GM10266 (cell line): ENCODE measurements at regions not wholly inside any gene's neighbourhood (a gene's known extent, or its start where the extent isn't known, plus 50 kb on each side); places are given as distances from the start of the nearest gene placed in this dataset.

Experiments used
- DNase-seq: peaks from one replicate; pipeline ENCODE4 v3.0.0; 2012; ENCODE audit errors: extremely low spot score
- TF ChIP-seq, protein P1 (sequence below): IDR thresholded peaks from 2 replicates; pipeline ENCODE4 v1.5.1; 2012; ENCODE audit warnings: mild to moderate bottlenecking, low read depth; ENCODE audit not compliant: control insufficient read depth, insufficient read depth; ENCODE audit errors: missing control alignments

DNA sequence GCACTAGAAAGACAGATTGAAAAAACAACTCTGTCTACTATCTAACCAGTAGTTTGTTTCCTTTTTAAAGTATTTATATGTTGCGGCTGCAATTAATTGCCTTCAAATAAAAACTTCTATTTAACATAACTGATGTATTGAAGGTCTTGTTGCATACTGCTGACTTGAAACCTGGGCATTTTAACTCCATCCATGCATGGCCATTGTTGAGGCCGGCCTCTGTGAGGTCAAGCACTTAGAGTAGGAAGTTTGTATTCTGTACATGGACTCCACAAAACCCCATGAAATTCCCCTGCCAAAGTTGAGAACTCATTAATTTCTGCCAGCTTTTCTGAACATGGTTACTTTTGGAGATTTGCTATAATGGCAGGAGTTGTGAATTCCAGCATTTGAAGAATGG lies 150.6 kb downstream of the GAS1 start:
- TF ChIP-seq, protein P1, sequence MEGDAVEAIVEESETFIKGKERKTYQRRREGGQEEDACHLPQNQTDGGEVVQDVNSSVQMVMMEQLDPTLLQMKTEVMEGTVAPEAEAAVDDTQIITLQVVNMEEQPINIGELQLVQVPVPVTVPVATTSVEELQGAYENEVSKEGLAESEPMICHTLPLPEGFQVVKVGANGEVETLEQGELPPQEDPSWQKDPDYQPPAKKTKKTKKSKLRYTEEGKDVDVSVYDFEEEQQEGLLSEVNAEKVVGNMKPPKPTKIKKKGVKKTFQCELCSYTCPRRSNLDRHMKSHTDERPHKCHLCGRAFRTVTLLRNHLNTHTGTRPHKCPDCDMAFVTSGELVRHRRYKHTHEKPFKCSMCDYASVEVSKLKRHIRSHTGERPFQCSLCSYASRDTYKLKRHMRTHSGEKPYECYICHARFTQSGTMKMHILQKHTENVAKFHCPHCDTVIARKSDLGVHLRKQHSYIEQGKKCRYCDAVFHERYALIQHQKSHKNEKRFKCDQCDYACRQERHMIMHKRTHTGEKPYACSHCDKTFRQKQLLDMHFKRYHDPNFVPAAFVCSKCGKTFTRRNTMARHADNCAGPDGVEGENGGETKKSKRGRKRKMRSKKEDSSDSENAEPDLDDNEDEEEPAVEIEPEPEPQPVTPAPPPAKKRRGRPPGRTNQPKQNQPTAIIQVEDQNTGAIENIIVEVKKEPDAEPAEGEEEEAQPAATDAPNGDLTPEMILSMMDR = no peak
- DNase-seq = no peak

DNA sequence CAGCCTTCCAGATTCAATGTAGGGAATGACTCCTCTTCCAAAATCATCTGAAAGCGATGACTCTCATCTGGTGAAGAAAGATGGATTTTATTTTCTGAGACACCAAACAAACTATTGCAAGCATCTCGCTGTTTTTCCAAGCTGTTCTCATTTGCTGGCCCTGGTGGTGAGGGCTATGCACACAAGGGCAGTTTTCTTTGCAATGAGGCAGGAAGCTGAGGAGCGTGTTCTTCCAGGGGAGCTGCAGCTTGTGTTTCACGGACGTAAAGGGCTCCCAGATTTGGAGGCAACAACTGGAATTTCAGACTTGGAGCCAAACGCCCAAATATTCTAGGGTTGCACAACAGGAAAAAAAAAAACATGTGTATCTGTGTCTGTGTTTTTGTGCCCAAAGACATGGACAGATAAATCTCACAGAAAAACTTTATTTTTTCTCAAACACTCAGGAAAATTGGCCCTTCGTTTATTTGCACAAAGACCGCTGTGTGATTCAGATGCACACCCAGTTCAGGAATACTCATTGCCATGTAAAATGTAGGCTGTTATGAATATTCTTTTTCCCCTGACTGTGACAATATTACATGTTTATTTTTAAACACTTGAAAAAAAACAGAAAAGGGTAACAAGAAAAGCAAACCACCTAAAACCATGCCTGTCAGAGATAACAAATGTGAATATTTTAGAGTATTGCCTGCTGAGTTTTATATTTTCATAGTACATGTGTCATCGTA lies 151.3 kb downstream of the GAS1 start:
- TF ChIP-seq, protein P1 = no peak
- DNase-seq = no peak

DNA sequence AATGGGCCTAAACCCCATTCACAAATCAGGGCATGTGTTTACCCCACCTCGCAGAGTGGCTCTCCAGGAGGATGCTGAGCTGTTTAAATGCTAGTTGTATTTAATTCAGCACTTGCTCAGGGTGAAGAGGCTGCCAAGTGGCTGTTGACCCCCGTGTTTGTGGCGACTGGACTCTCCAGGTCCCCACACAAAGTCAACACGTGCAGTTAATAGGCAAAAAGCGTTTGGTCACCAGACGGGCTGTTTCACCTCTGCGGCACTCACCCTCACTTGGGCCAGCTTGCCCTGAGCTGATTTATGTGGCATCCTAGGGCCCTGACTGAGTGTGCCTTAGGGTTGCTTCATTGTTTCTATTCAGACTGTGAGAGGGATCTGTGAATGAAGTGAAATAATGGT lies 152.3 kb downstream of the GAS1 start:
- TF ChIP-seq, protein P1 = no peak
- no peak for DNase-seq

DNA sequence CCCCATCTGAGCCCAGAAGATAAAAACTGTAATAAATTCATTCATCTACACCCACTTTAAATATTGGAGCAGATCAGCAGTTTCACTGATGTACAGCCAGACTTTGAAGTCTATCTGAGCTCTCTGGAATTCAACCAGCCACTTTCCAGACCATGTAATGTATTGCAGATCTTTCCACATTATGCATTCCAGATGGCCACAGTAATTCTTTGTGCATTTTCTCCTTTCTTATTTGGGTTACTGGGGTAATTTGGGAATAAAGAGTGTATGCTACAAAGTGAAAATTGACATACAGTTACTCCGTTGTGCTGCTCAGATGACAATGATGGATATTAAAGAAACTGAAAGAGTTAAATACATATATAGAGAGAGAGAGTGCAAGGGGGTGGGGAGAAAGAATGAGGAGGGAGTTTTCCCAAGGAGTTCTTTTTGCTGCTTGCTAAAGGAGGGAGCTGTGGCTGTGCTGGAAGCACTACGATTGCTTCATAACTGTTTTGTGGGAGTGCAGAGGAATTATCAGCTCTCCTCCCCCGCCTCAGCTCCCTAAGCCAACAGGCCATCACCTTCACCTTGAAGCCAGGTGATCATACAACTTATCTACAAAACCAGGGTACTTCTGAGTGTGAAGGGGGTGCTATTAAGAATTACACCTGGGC lies 152.8 kb downstream of the GAS1 start:
- TF ChIP-seq, protein P1 = no peak
- no peak for DNase-seq

DNA sequence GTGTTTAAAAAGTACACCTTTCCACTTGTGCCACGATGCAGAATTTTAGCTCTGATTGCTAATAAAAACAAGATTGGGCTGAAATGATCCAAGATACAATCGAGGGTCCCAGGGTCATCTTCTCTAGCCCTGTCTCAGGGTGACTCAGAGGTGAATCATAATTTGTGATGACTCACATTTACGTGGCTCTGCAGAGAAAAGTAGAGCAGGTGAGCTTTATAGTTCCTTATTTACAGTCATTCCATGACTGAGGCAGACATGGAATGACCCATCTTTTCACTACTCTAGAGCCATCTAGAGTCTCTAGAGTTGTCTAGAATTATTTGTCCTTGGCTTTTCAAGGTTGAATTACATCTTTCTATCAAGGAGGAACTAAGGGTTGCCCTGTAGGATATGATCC lies 155.2 kb downstream of the GAS1 start:
- TF ChIP-seq, protein P1 = no peak
- DNase-seq = no peak

DNA sequence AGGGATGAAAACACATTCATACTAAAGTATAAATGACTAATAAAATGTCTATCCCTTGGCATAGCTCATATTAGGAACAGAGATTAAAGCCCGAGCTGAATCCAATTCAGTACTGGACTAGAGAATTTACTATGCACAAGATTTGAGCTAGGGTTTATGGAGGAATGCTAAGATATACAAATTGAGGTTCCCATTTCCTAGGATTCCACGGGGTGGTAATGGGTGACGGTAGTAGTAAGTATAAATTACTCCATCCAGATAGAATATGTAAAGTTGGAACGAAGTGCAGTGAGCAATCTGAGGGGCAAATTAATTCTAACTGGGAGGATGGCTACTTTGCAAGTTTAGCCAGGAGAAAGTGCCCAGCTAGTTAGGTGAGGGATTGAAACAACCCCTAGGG lies 156.5 kb downstream of the GAS1 start:
- TF ChIP-seq, protein P1 = no peak
- DNase-seq = no peak

DNA sequence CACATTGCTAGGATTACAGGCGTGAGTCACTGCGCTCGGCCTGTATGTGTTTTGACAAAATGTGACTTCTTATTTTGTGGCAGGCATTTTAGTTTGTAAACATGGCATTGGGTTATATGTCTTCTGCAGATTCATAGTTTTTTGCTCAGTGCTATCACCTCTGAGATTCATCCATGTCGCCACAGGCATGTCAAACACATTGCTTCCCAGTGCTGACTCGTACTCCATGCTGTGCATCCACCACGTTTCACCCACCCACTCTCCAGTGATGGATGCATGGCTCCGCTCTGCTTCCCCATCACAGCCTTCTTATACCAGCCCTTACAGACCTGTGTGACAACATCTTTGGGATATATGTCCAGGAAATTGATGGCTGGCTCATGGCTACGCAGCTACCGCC lies 158.8 kb downstream of the GAS1 start:
- no peak for DNase-seq
- TF ChIP-seq, protein P1 = no peak
